SU-DHL-6 (cell line): ENCODE measurements at regions not wholly inside any gene's neighbourhood (a gene's known extent, or its start where the extent isn't known, plus 50 kb on each side); places are given as distances from the start of the nearest gene placed in this dataset.

Experiments
- CTCF ChIP-seq: fragments of 200-600 bp; sonication (generic); IDR thresholded peaks from one replicate; pipeline ENCODE4 v1.5.1; 2017; ENCODE audit warnings: antibody characterized with exemption, mild to moderate bottlenecking, low read length, moderate library complexity; ENCODE audit not compliant: insufficient read depth, poor library complexity, severe bottlenecking
- EZH2phosphoT487 ChIP-seq: fragments of 200-600 bp; sonication (generic), shearing (Covaris generic); conservative IDR thresholded peaks from 2 replicates; pipeline ENCODE4 v1.6.1; 2018; ENCODE audit warnings: mild to moderate bottlenecking, antibody characterized with exemption, low read length, moderate library complexity, mixed read lengths

- TF ChIP-seq CTCF, result no peak
- no peak for TF ChIP-seq EZH2phosphoT487
Observed at GRCh38 chr9:13862654-13863053, 451.3 kb downstream of the NFIB start.
